ENCODE measurements at regions not wholly inside any gene's neighbourhood (a gene's known extent, or its start where the extent isn't known, plus 50 kb on each side); places are given as distances from the start of the nearest gene placed in this dataset.
A peak's percentile ranks its signal among the peaks of the same experiment; 100 is the strongest.
"Not testable (repeated sequence)": the region's sequence is repeated elsewhere in the genome, so short reads cannot be mapped to it uniquely, and the experiment has no call there.

DNA sequence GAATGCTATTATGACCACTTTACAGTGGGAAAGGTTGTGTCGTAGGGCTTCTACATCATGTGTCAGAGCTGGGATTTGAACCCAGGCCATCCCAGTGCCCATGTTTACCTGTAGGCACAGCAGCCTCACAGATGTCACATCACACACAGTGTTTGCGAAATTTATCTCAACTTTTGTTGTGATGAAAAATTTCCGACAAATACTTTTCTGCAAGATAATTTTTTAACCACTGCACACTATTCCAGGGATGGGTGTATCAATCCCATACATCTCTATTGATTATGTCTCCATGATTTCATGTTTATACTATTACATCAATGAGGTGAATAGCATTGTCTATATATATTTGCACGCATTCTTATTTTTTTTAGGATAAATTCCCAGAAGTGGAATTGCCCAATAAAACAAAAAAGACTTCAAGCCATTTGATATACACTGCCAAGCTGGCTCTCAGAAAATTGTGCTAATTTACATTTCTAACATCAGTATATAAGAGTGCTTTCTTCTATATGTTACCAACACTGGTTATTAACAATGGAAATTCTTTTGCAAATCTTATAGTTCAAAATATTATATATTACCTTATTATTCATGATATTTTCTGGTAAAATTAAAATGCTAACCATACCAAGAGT lies 189.1 kb upstream of the ZNF217 start:
- no peaks in the 10 kb centered on the region for H3K9me3 Mint-ChIP-seq
- DNase-seq (no peak), ATAC-seq (replicated peaks in 1 of 2) (no peak)
- no peaks in the 10 kb centered on the region for H3K27me3 Mint-ChIP-seq (ENCODE audit: low read depth)
- peaks cover 10% of the 10 kb centered on the region for H3K4me1 Mint-ChIP-seq (ENCODE audit: low read depth)
- H3K27ac Mint-ChIP-seq, result no peak overlapping the region
- H3K36me3 Mint-ChIP-seq (ENCODE audit: insufficient read depth in 2 of 2), result no peaks in the 10 kb centered on the region
- no peak overlapping the region for H3K4me3 Mint-ChIP-seq

DNA sequence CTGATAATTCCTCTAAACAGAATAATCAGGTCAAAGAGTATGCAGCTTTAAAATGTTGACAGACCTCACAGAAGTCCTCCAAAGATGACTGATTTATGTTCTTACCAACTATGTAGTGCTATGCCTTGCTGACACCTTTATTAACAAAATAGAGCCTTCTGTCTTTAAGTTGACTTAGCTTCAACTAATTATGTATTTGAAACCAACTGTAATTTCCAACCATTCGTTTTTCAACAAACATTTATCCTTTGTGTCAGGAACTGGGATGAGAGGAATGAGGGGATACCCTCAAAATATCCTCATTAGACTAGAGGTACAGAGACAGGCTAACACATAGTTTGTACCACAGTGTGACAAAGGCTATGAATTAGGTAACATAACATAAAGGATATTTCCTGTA lies 186.2 kb upstream of the ZNF217 start:
- Mint-ChIP-seq H3K27ac (no peak overlapping the region), H3K9me3 (no peaks in the 10 kb centered on the region), H3K36me3 (ENCODE audit: insufficient read depth in 2 of 2) (no peaks in the 10 kb centered on the region), H3K27me3 (ENCODE audit: low read depth) (no peaks in the 10 kb centered on the region), H3K4me1 (ENCODE audit: low read depth) (peaks cover 1% of the 10 kb centered on the region), H3K4me3 (no peak overlapping the region)
- ATAC-seq (replicated peaks in 1 of 2) (no peak), DNase-seq (no peak)

DNA sequence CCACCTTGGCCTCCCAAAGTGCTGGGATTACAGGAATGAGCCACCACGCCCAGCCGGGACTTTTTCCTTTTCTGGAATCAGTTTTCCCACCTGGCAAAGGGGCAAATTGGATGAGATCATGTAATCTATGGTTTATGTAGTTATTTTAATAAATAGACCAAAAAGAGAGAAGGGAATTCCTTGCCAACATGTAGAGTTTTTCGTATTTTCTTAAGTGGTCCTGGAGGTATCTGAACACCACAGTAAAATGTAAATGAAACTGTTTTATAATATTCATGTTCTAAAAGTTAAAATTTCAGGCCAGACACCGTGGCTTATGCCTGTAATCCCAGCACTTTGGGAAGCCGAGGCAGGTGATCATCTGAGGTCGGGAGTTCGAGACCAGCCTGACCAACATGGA lies 185.1 kb upstream of the ZNF217 start:
- no peak overlapping the region for H3K4me3 Mint-ChIP-seq
- no peaks in the 10 kb centered on the region for H3K36me3 Mint-ChIP-seq (ENCODE audit: insufficient read depth in 2 of 2)
- no peaks in the 10 kb centered on the region for H3K9me3 Mint-ChIP-seq
- H3K4me1 Mint-ChIP-seq (ENCODE audit: low read depth), result peaks cover 12% of the 10 kb centered on the region
- no peaks in the 10 kb centered on the region for H3K27me3 Mint-ChIP-seq (ENCODE audit: low read depth)
- no peak overlapping the region for H3K27ac Mint-ChIP-seq
- ATAC-seq (replicated peaks in 1 of 2), result no peak
- DNase-seq, result no peak

DNA sequence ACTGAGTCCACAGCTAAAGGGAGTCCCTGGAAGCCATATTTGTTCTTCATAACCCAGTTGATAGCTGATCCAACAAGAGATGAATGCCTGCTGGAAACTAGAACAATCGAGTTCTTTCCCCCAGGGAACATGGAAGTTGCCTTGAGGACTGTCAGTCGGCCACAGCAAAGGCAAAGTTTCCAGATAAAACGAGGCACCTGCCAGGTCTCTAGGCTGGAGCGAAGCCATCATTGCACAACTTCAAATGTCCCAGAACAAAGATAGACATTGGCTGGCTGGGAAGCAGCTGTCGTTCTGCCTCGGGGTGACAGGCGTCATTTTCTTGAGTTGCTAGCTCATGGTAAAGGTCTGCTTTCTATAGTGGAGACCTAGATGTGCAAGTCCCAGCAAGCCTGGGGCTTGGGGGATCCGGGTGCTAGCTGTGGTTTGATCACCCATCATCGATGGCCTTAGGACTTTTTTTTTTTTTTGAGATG lies 184.4 kb upstream of the ZNF217 start:
- Mint-ChIP-seq H3K36me3 (ENCODE audit: insufficient read depth in 2 of 2) (no peaks in the 10 kb centered on the region), H3K4me3 (no peak overlapping the region), H3K9me3 (no peaks in the 10 kb centered on the region), H3K27ac (no peak overlapping the region), H3K4me1 (ENCODE audit: low read depth) (peaks cover 19% of the 10 kb centered on the region), H3K27me3 (ENCODE audit: low read depth) (no peaks in the 10 kb centered on the region)
- ATAC-seq (replicated peaks in 1 of 2) (no peak), DNase-seq (no peak)

DNA sequence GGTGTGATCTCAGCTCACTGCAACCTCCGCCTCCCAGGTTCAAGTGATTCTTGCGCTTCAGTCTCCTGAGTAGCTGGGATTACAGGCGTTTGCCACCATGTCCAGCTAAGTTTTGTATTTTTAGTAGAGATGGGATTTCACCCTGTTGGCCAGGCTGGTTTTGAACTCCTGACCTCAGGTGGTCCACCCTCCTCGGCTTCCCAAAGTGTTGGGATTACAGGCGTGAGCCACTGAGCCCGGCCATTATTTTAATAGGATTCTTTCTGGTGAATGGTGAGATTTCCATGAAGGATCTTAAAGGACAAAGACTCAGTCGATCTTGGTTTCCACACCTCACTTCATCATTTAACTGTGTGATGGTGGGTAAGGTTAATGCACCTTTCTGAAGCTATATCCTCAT lies 183.8 kb upstream of the ZNF217 start:
- not testable (repeated sequence) for H3K4me3 Mint-ChIP-seq; H3K27ac Mint-ChIP-seq; ATAC-seq (replicated peaks in 1 of 2); H3K27me3 Mint-ChIP-seq (ENCODE audit: low read depth); DNase-seq; H3K36me3 Mint-ChIP-seq (ENCODE audit: insufficient read depth in 2 of 2); H3K9me3 Mint-ChIP-seq
- H3K4me1 Mint-ChIP-seq (ENCODE audit: low read depth), result peaks cover 22% of the 10 kb centered on the region

DNA sequence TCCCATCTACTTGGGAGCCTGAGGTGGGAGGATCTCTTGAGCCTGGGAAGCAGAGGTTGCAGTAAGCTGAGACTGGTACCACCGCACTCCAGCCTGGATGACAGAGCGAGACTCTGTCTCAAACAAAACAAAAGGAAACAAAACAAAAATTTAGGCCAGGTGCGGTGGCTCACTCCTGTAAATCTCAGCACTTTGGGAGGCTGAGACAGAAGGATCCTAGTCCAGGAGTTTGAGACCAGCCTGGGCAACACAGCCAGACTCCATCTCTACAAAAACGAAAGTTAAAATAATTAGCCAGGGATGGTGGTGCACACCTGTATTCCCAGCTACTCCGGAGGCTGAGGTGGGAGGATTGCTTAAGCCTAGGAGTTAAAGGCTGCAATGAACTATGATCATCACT lies 183.2 kb upstream of the ZNF217 start:
- peaks cover 22% of the 10 kb centered on the region for H3K4me1 Mint-ChIP-seq (ENCODE audit: low read depth)
- ATAC-seq (replicated peaks in 1 of 2), result no peak
- no peak overlapping the region for H3K27ac Mint-ChIP-seq
- no peaks in the 10 kb centered on the region for H3K36me3 Mint-ChIP-seq (ENCODE audit: insufficient read depth in 2 of 2)
- DNase-seq, result no peak
- no peaks in the 10 kb centered on the region for H3K9me3 Mint-ChIP-seq
- no peak overlapping the region for H3K4me3 Mint-ChIP-seq
- no peaks in the 10 kb centered on the region for H3K27me3 Mint-ChIP-seq (ENCODE audit: low read depth)

DNA sequence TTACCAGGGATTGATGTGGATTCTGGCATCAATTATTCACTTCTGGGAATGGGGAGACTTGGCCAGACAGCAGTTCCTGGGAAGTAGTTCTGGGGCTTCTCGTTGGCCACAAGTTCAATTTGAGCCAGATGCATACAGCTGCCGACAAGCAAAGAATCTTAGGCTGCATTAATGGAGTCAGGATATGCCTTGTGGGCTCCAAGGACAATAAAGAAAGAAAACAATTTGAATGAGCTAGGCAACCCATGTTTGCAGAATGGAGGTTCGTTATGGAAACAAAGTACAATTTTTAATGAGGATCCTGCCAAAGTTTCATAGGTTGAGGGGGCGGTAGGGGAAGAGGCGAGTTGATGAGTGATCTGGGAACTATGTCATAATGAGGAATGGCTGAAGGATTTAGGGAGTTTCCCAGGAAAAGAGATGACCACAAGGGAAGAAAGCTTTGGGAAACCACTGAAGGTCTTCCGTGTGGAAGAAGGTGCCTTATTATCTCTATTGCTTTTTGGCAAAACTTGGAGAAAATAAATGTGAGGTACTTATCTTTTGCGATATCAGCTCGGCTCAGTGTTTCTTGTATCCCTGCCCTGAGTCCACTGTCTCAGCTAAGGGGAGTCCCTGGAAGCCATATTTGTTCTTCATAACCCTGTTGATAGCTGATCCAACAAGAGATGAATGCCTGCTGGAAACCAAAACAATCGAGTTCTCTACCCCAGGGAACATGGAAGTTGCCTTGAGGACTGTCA lies 181.0 kb upstream of the ZNF217 start:
- no peak for DNase-seq
- no peak for ATAC-seq (replicated peaks in 1 of 2)
- Mint-ChIP-seq H3K4me3 (no peak overlapping the region), H3K27ac (no peak overlapping the region), H3K27me3 (ENCODE audit: low read depth) (no peaks in the 10 kb centered on the region), H3K36me3 (ENCODE audit: insufficient read depth in 2 of 2) (no peaks in the 10 kb centered on the region), H3K9me3 (no peaks in the 10 kb centered on the region), H3K4me1 (ENCODE audit: low read depth) (peaks cover 22% of the 10 kb centered on the region)

DNA sequence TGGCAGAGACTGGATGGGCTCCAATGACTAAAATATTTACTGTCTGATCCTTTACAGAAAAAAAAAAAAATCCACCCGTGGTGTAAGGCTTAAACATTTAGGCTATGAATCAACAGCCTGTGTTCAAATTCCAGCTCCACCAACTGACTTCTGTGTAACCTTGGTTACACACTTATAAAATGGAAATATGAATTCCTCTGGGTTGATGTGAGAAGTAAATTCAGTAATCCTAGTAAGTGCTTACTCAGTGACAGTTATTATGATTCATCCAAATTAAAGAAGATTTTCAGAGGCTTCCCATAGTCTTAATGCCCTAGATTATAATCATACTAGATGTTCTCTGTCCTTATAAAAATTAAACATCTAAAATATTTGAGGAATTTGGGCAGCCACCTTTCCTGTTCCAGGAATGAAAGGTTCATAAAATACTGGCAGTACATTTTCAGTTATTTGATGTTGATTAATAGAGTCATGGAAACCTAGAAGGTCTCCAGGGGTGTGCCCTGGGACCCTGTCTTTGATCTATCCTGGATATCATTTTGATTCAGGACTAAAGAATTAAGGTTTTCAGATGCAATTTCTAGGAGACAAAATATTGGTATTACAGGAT lies 180.3 kb upstream of the ZNF217 start:
- Mint-ChIP-seq H3K27ac (no peak overlapping the region), H3K27me3 (ENCODE audit: low read depth) (no peaks in the 10 kb centered on the region), H3K9me3 (no peaks in the 10 kb centered on the region), H3K36me3 (ENCODE audit: insufficient read depth in 2 of 2) (no peaks in the 10 kb centered on the region), H3K4me1 (ENCODE audit: low read depth) (peaks cover 22% of the 10 kb centered on the region), H3K4me3 (no peak overlapping the region)
- peak; percentile 88 to 91 for ATAC-seq (replicated peaks in 1 of 2)
- DNase-seq, result no peak

DNA sequence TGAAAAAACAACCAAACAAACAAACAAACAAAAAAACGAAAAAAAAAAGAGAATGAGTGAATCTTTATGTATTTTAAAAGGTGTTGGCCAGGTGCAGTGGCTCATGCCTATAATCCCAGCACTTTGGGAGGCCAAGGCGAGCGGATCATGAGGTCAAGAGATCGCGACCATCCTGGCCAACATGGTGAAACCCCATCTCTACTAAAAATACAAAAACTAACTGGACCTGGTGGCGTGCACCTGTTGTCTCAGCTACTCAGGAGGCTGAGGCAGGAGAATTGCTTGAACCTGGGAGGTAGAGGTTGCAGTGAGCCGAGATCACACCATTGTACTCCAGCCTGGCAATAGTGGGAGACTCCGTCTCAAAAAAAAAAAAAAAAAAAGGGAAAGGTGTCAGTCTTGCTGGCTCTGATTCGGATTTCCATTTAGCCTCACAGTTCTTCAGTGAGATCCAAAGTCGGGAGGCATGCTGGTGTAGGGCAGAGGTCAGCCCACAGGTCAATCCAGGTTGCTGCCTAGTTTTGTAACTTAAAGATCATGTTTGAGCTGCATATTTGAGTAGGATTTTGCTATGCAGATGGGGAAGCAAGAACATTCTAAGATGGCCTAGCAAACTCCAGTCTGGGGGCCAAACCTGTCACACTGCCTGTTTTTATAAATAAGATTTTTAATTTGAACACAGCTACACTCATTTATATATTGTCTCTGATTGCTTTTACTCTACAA lies 179.6 kb upstream of the ZNF217 start:
- ATAC-seq (replicated peaks in 1 of 2); H3K27me3 Mint-ChIP-seq (ENCODE audit: low read depth); H3K9me3 Mint-ChIP-seq; H3K27ac Mint-ChIP-seq; H3K36me3 Mint-ChIP-seq (ENCODE audit: insufficient read depth in 2 of 2); H3K4me3 Mint-ChIP-seq; DNase-seq: not testable (repeated sequence)
- H3K4me1 Mint-ChIP-seq (ENCODE audit: low read depth), result peaks cover 22% of the 10 kb centered on the region

DNA sequence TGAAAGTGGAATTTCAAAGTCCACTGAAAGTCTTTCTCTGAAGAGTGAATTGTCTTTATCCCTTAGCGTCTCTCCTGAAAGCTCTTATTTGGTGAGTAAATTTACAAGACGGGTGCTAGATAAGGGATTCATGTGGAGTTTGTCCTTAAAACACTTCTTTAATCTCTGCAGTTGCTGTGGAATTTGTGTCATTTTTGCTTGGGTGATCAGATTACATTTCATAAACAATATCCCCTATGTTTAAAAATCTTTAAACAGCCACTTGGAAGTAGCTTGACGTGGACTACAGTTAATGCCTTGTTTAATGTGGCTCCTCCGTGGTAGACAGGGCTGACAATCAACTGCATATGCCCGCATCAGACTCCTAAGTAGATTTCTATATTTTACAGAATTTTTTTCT lies 175.4 kb upstream of the ZNF217 start:
- no peak overlapping the region for H3K27ac Mint-ChIP-seq
- no peak for DNase-seq
- H3K36me3 Mint-ChIP-seq (ENCODE audit: insufficient read depth in 2 of 2), result no peaks in the 10 kb centered on the region
- peaks cover 12% of the 10 kb centered on the region for H3K4me1 Mint-ChIP-seq (ENCODE audit: low read depth)
- H3K4me3 Mint-ChIP-seq, result no peak overlapping the region
- no peaks in the 10 kb centered on the region for H3K9me3 Mint-ChIP-seq
- no peaks in the 10 kb centered on the region for H3K27me3 Mint-ChIP-seq (ENCODE audit: low read depth)
- ATAC-seq (replicated peaks in 1 of 2), result no peak

DNA sequence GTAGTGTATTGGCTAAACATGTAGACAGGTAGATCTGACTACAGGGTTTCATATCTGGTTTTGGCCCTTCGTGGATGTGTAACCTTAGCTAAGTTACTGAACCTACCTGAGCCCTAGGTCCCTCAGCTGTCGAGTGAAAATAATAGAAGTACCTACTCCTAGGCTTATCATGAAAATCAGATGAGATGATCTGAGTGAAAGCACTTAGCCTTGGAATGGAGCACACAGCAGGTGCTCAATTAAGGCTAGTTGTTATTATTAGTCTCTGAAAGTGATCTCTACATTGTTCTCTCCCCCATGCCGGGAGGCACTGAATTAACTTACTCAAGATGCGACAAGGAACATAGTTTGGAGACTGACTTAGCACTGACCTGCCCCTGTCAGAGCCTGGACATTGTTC lies 174.7 kb upstream of the ZNF217 start:
- H3K4me3 Mint-ChIP-seq, result no peak overlapping the region
- no peaks in the 10 kb centered on the region for H3K36me3 Mint-ChIP-seq (ENCODE audit: insufficient read depth in 2 of 2)
- DNase-seq (no peak), ATAC-seq (replicated peaks in 1 of 2) (no peak)
- no peaks in the 10 kb centered on the region for H3K27me3 Mint-ChIP-seq (ENCODE audit: low read depth)
- H3K9me3 Mint-ChIP-seq, result no peaks in the 10 kb centered on the region
- H3K4me1 Mint-ChIP-seq (ENCODE audit: low read depth), result peaks cover 5% of the 10 kb centered on the region
- H3K27ac Mint-ChIP-seq, result no peak overlapping the region

DNA sequence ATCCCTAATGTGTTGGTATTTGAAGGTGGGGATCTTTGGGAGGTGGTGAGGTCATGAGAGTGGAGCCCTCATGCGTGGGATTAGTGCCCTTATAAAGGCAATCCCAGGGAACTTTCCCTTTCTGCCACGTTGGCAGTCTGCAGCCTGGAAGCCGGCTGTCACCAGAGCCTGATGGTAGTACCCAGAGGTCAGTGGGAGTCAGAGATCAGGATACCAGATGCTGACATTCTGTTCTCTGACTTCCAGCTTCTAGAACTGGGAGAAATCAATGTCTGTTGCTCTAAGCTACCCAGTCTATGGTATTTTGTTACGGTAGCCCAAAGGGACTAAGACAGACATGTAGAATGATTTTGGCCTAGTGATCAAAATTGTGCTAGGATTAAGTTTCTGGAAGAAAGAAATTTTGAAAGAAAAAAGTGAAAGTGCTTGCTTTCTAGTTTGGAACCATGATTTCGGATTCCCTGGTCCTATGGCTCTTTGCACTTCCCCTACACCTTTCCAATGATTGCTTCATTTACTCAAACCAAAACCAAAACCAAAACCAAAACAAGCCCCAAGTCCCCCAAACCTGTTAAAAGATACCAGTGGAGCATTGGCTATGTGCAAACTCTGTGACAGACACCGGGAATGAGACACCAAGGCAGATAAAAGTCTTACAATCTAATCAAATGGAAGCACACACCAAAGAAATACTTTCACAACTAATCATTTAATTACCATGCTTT lies 173.7 kb upstream of the ZNF217 start:
- Mint-ChIP-seq H3K27ac (peak overlapping the region; percentile 2), H3K9me3 (no peaks in the 10 kb centered on the region), H3K27me3 (ENCODE audit: low read depth) (no peaks in the 10 kb centered on the region), H3K4me3 (no peak overlapping the region), H3K36me3 (ENCODE audit: insufficient read depth in 2 of 2) (no peaks in the 10 kb centered on the region), H3K4me1 (ENCODE audit: low read depth) (no peaks in the 10 kb centered on the region)
- ATAC-seq (replicated peaks in 1 of 2) (peak in 1 of 2 donors; percentile 45), DNase-seq (no peak)

DNA sequence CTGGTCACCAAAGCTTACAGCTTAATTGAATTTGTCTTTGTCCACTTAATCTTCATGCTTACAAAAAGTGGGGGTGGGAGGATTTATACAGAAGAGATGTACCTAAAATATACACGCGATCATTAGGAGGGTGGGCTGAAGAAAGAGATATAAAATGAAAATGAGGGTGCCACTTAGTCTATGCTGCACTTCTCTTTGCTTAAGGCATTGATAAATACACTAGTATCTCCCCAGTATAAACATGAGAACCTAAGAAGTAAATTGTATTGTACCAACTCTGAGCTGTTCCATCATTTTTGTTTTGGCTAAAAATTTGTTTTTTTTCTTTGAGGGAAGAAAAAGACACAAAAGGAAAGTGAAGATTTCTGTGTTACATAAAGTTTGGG lies 170.8 kb upstream of the ZNF217 start:
- Mint-ChIP-seq H3K27ac (no peak overlapping the region), H3K36me3 (ENCODE audit: insufficient read depth in 2 of 2) (no peaks in the 10 kb centered on the region), H3K27me3 (ENCODE audit: low read depth) (no peaks in the 10 kb centered on the region), H3K4me3 (no peak overlapping the region), H3K4me1 (ENCODE audit: low read depth) (no peaks in the 10 kb centered on the region), H3K9me3 (no peaks in the 10 kb centered on the region)
- DNase-seq (no peak), ATAC-seq (replicated peaks in 1 of 2) (no peak)

Measured in activated T-cell treated with anti-CD3 and anti-CD28 coated beads, Interleukin-2, amount 50 U/mL, for 72 hours (primary cell).